Breast epithelium (tissue), 4 donors: ENCODE measurements at regions not wholly inside any gene's neighbourhood (a gene's known extent, or its start where the extent isn't known, plus 50 kb on each side); places are given as distances from the start of the nearest gene placed in this dataset.

ENCODE experiments used
- DNase-seq, 2 donors: peaks; one replicate each; pipeline ENCODE4 v3.0.0-alpha.2; 2019; ENCODE audit warnings: low spot score in 2 of 2
- H3K27ac ChIP-seq, 2 donors: fragments of 200-600 bp; sonication (generic) in 1 of 2; one replicate each; pipeline ENCODE4 v1.5.1; 2016 to 2019; ENCODE audit warnings: mild to moderate bottlenecking in 1 of 2
- H3K27me3 ChIP-seq, 2 donors: fragments of 200-600 bp; sonication (generic) in 1 of 2; one replicate each; pipeline versions ENCODE4 v1.5.1 to v1.6.0; 2017 to 2019; ENCODE audit warnings: control low read depth in 1 of 2, mild to moderate bottlenecking in 1 of 2
- H3K36me3 ChIP-seq: fragments of 200-600 bp; one replicate; pipeline ENCODE4 v1.5.1; 2019
- H3K4me1 ChIP-seq, 2 donors: fragments of 200-600 bp; sonication (generic); one replicate each; pipeline ENCODE4 v1.5.1; 2016 to 2019; ENCODE audit warnings: control low read depth in 1 of 2
- H3K4me3 ChIP-seq, 3 donors: fragments of 200-600 bp; sonication (generic); 1 replicate in 2 of 3; 2 replicates in 1 of 3; pipeline ENCODE4 v1.5.1; 2016 to 2019; ENCODE audit warnings: mild to moderate bottlenecking in 3 of 3, moderate library complexity in 2 of 3
- H3K9me3 ChIP-seq, 2 donors: fragments of 200-600 bp; sonication (generic) in 1 of 2; one replicate each; pipeline ENCODE4 v1.5.1; 2016 to 2019; ENCODE audit warnings: control low read depth in 1 of 2
- POLR2A ChIP-seq: fragments of 450-650 bp; IDR thresholded peaks from one replicate; pipeline ENCODE4 v1.6.1; 2016; ENCODE audit warnings: antibody characterized with exemption, mild to moderate bottlenecking, moderate library complexity
- POLR2AphosphoS5 ChIP-seq, 3 donors: sonication (generic); formaldehyde crosslinking; IDR thresholded peaks; one replicate each; pipeline ENCODE4 v1.6.1; 2017; ENCODE audit warnings: antibody characterized with exemption in 3 of 3
- intact Hi-C: fragments of 100-400 bp; cut with DNase I; formaldehyde crosslinking; loops from one replicate; pipeline ENCODE4 v1.15.1; 2023; ENCODE audit warnings: low total_unique reads
- TF ChIP-seq, protein P1 (sequence below), 3 donors: fragments of 450-650 bp; IDR thresholded peaks; one replicate each; pipeline ENCODE4 v1.5.1; 2016 to 2017; ENCODE audit warnings: antibody characterized with exemption in 3 of 3, mild to moderate bottlenecking in 3 of 3, moderate library complexity in 3 of 3

DNA sequence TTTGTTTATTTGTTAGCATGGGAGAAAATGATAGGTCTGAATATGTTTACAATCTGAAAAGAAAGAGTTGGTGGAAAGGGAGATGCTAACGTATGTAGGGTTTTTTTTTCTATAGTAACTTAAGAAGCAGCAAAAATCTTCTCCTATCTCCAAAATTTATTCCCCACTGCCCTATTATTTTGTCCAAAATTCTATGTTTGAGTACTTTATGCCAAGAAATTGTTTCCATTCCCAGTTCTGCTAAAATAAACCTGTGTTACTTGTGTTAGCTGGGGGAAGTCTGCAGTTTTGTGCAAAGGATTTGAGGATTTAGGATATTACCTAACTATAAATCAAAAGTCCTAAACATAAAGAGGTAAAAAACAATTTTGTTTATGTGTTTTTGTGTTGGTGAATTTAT, 2770.4 kb upstream of the PCDH20 start:
- H3K36me3 ChIP-seq = no peaks in the 10 kb centered on the region
- no peaks in the 10 kb centered on the region for H3K4me1 ChIP-seq
- no peaks in the 10 kb centered on the region for H3K9me3 ChIP-seq
- H3K27me3 ChIP-seq = no peaks in the 10 kb centered on the region
- no peak overlapping the region for H3K4me3 ChIP-seq
- DNase-seq = no peak
- intact Hi-C loops = no loop called here
- TF ChIP-seq, protein P1, sequence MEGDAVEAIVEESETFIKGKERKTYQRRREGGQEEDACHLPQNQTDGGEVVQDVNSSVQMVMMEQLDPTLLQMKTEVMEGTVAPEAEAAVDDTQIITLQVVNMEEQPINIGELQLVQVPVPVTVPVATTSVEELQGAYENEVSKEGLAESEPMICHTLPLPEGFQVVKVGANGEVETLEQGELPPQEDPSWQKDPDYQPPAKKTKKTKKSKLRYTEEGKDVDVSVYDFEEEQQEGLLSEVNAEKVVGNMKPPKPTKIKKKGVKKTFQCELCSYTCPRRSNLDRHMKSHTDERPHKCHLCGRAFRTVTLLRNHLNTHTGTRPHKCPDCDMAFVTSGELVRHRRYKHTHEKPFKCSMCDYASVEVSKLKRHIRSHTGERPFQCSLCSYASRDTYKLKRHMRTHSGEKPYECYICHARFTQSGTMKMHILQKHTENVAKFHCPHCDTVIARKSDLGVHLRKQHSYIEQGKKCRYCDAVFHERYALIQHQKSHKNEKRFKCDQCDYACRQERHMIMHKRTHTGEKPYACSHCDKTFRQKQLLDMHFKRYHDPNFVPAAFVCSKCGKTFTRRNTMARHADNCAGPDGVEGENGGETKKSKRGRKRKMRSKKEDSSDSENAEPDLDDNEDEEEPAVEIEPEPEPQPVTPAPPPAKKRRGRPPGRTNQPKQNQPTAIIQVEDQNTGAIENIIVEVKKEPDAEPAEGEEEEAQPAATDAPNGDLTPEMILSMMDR (IDR thresholded peaks at IDR 0.05) = no peak
- TF ChIP-seq POLR2A = no peak
- no peak for TF ChIP-seq POLR2AphosphoS5 (IDR thresholded peaks at IDR 0.05)
- no peak overlapping the region for H3K27ac ChIP-seq

DNA sequence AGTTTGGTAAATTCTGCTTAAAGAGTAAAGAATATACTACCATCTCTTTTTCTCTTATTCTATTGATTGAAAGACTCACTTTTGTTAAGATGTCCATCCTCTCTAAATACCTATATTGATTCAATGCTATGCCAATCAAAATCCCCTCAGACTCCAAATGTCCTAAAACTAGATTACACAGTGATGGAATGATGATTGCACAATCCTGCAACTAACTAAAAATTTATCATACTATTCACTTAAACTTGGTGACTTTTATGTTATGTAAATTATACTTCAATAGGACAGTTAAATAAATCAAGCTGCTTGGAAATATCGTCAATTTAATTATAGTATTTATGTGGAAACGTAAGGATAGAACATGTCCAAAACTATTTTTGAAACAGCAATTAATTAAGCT, 2765.1 kb upstream of the PCDH20 start:
- Histone ChIP-seq H3K27me3 (no peaks in the 10 kb centered on the region), H3K4me3 (no peak overlapping the region), H3K9me3 (no peaks in the 10 kb centered on the region), H3K27ac (no peak overlapping the region), H3K36me3 (no peaks in the 10 kb centered on the region), H3K4me1 (no peaks in the 10 kb centered on the region)
- intact Hi-C loops = no loop called here
- no peak for TF ChIP-seq POLR2AphosphoS5 (IDR thresholded peaks at IDR 0.05)
- TF ChIP-seq, protein P1 (IDR thresholded peaks at IDR 0.05) = no peak
- TF ChIP-seq POLR2A = no peak
- no peak for DNase-seq

DNA sequence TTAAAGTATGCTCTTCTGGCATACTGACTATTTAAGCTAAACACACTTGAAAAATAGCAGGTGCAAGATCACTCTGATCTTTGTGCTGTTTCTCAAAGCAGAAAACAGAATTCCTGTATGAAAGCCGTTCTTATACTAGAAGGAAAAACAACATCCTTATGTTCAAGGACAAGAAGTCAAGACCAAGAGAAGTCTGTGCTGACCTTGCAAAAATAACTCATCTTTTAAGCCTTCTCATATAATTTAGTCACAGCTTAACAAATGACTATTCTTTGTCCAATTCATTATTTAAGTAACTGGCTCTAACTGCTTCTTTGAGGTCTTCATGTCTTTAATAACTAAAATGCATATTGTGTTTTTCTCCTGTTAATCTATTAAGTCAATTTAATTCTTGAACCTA, 2750.2 kb upstream of the PCDH20 start:
- no peak for DNase-seq
- Histone ChIP-seq H3K4me3 (no peak overlapping the region), H3K36me3 (no peaks in the 10 kb centered on the region), H3K27me3 (no peaks in the 10 kb centered on the region), H3K27ac (no peak overlapping the region), H3K4me1 (no peaks in the 10 kb centered on the region), H3K9me3 (no peaks in the 10 kb centered on the region)
- intact Hi-C loops = no loop called here
- TF ChIP-seq POLR2AphosphoS5 (IDR thresholded peaks at IDR 0.05) = no peak
- TF ChIP-seq POLR2A = no peak
- TF ChIP-seq, protein P1 (IDR thresholded peaks at IDR 0.05) = no peak

DNA sequence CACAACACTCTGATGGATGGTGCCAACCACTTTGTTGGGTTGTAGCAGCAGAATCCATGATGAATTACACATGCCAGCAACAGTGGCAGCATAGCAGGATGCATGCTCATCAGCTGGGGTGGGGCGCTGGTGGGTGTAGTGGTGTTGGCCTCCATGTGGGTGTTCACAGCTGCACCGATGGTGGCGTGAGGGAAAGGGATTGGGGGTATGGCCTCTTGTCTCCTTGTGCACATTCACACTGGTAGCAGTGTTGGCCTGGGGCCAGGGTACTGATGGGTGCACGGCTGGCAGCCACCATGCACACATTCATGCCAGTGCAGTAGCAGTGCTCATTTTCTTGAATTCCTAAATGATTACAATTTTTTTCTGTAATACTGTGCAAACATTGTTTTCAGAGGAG, 2748.8 kb upstream of the PCDH20 start:
- no peak for TF ChIP-seq POLR2AphosphoS5 (IDR thresholded peaks at IDR 0.05)
- TF ChIP-seq POLR2A = no peak
- TF ChIP-seq, protein P1 (IDR thresholded peaks at IDR 0.05) = no peak
- H3K36me3 ChIP-seq = no peaks in the 10 kb centered on the region
- intact Hi-C loops = no loop called here
- no peak for DNase-seq
- no peak overlapping the region for H3K4me3 ChIP-seq
- H3K27ac ChIP-seq = no peak overlapping the region
- H3K9me3 ChIP-seq = no peaks in the 10 kb centered on the region
- H3K4me1 ChIP-seq = no peaks in the 10 kb centered on the region
- H3K27me3 ChIP-seq = no peaks in the 10 kb centered on the region

DNA sequence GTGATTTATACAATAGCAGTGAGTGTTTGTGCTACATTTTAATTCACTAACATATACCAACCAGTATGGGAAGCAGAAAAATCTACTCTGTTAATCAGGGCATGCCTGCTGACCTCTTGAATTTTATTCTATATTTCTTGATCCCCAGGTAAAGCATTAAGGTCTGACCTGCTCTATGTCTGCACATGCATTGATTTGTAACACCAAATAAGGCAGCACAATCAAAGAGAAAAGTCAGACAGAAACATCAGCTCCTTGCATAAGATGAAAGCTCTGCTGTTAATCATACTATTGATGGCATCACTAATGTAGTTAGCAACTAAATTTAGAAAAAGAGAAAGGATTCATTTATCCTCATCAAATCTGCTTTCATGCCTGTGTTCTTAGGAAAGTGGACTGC, 2744.8 kb upstream of the PCDH20 start:
- Histone ChIP-seq H3K9me3 (no peaks in the 10 kb centered on the region), H3K27me3 (no peaks in the 10 kb centered on the region), H3K4me3 (no peak overlapping the region), H3K36me3 (no peaks in the 10 kb centered on the region), H3K4me1 (no peaks in the 10 kb centered on the region), H3K27ac (no peak overlapping the region)
- intact Hi-C loops = no loop called here
- no peak for DNase-seq
- TF ChIP-seq POLR2A (no peak), POLR2AphosphoS5 (IDR thresholded peaks at IDR 0.05) (no peak)
- TF ChIP-seq, protein P1 (IDR thresholded peaks at IDR 0.05) = no peak
